Progenitor cell of endocrine pancreas (in vitro differentiated cells): ENCODE measurements at regions not wholly inside any gene's neighbourhood (a gene's known extent, or its start where the extent isn't known, plus 50 kb on each side); places are given as distances from the start of the nearest gene placed in this dataset.

ENCODE experiments used
- DNase-seq: peaks from one replicate; pipeline ENCODE4 v3.0.0; 2021; ENCODE audit warnings: low spot score; ENCODE audit not compliant: unreplicated experiment
- H3K27ac Mint-ChIP-seq: 2 replicates; pipeline ENCODE4 v1.8.0; 2021; ENCODE audit warnings: mild to moderate bottlenecking, moderate library complexity, mixed read lengths
- H3K27me3 Mint-ChIP-seq: 2 replicates; pipeline ENCODE4 v1.8.0; 2021; ENCODE audit warnings: mixed read lengths
- H3K36me3 Mint-ChIP-seq: 2 replicates; pipeline ENCODE4 v1.8.0; 2022; ENCODE audit warnings: mixed read lengths; ENCODE audit not compliant: insufficient read depth
- H3K4me1 Mint-ChIP-seq: 2 replicates; pipeline ENCODE4 v1.8.0; 2021; ENCODE audit warnings: low read depth, mixed read lengths
- H3K4me3 Mint-ChIP-seq: 2 replicates; pipeline ENCODE4 v1.8.0; 2021; ENCODE audit warnings: low read depth, mild to moderate bottlenecking, moderate library complexity, mixed read lengths
- H3K9me3 Mint-ChIP-seq: 2 replicates; pipeline ENCODE4 v1.8.0; 2021; ENCODE audit warnings: low read depth, mixed read lengths
- CTCF ChIP-seq: fragments of 200-600 bp; sonication (generic); IDR thresholded peaks from one replicate; pipeline ENCODE4 v1.5.0; 2021; ENCODE audit warnings: antibody characterized with exemption, mild to moderate bottlenecking; ENCODE audit not compliant: unreplicated experiment

DNA sequence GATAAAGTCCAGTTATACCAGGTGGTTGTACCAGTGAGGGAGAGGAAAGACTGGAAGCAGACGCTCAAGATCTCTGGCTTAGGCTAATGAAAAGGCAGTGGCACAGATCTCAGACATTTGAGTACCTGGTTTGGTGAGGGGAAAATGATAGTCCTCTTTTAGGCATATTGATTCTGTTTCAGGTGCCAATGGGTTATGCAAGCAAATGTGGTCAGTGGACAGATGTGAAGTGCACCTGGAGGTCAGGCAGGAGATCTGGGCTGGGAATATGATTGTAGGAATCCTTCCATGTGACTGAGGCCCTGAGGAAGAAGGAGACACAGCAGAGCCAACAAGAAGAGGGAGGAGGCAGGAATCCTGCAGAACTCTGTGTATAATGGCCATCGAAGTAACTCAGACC lies 63.7 kb upstream of the SMARCA2 start:
- H3K27ac Mint-ChIP-seq: no peak overlapping the region
- H3K9me3 Mint-ChIP-seq: peaks cover 3% of the 10 kb centered on the region
- no peak overlapping the region for H3K4me3 Mint-ChIP-seq
- no peak for DNase-seq
- H3K27me3 Mint-ChIP-seq: no peaks in the 10 kb centered on the region
- H3K36me3 Mint-ChIP-seq: no peaks in the 10 kb centered on the region
- no peak for TF ChIP-seq CTCF
- peaks cover 14% of the 10 kb centered on the region for H3K4me1 Mint-ChIP-seq

DNA sequence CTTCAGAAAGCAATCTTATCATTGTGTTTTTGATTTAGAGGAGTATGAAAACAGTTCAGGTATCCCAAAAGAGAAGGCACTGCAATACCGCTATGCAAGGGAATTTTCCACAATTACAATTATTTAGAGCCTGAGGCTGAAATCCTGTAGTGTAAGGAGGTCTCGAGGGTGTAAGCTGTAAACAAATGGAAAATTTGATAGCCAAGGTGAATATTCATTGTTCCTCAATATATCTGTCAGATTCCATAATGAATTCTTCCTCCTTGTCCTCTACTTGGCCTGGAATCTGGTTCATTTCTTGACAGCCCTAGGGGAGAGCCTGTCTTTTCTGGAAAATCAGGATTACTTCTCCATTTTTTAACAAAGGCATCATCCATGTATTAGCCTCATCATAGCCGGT lies 63.1 kb upstream of the SMARCA2 start:
- H3K36me3 Mint-ChIP-seq: no peaks in the 10 kb centered on the region
- H3K27me3 Mint-ChIP-seq: no peaks in the 10 kb centered on the region
- DNase-seq: no peak
- no peak overlapping the region for H3K4me3 Mint-ChIP-seq
- no peak overlapping the region for H3K27ac Mint-ChIP-seq
- H3K9me3 Mint-ChIP-seq: peaks cover 4% of the 10 kb centered on the region
- peaks cover 10% of the 10 kb centered on the region for H3K4me1 Mint-ChIP-seq
- TF ChIP-seq CTCF: no peak

DNA sequence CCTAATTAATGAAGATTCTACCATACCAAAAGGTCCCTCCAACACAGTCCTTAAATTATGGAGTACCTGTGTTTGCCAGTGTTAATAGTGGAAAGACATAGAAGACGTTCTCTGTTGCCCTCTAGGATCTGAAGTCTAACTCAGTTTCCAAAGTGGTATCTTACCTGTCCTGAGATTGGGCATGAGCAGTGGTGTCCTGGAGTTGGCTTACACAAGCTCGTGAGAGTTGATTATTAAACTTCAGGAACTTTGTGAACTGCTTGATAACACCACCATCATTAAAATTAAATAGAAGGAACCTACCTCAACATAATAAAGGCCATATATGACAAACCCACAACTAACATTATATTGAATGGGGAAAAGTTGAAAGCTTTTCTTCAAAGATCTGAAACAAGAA lies 60.9 kb upstream of the SMARCA2 start:
- H3K27me3 Mint-ChIP-seq: no peaks in the 10 kb centered on the region
- no peak for TF ChIP-seq CTCF
- no peak overlapping the region for H3K27ac Mint-ChIP-seq
- no peaks in the 10 kb centered on the region for H3K4me1 Mint-ChIP-seq
- DNase-seq: no peak
- H3K36me3 Mint-ChIP-seq: no peaks in the 10 kb centered on the region
- peaks cover 4% of the 10 kb centered on the region for H3K9me3 Mint-ChIP-seq
- no peak overlapping the region for H3K4me3 Mint-ChIP-seq

- no peak for DNase-seq
- no peak overlapping the region for H3K4me3 Mint-ChIP-seq
- peaks cover 4% of the 10 kb centered on the region for H3K9me3 Mint-ChIP-seq
- H3K27me3 Mint-ChIP-seq: peaks cover 7% of the 10 kb centered on the region
- no peak overlapping the region for H3K27ac Mint-ChIP-seq
- H3K4me1 Mint-ChIP-seq: no peaks in the 10 kb centered on the region
- H3K36me3 Mint-ChIP-seq: no peaks in the 10 kb centered on the region
- TF ChIP-seq CTCF: no peak
Measured at GRCh38 chr9:1956958-1957357, 58.2 kb upstream of the SMARCA2 start.

DNA sequence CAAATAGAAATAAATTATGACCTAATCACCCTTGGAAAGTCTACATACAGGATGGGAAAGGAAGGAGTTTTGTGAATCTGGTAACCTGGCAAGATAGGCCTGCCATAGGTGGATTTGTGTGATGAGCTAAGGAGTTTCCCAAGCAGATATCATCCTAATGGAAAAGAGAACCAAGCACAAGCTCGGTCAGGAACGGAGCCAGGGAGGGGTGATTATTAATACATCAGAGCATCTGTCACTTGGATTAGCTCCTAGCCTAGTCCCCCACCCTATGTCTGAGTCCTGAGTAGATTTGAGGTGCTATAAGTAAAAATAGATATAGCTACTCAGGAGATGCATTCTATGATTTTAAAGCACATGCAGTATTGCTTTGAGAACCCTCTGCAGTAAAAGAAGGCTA lies 57.3 kb upstream of the SMARCA2 start:
- TF ChIP-seq CTCF: no peak
- H3K4me3 Mint-ChIP-seq: no peak overlapping the region
- H3K27ac Mint-ChIP-seq: no peak overlapping the region
- peaks cover 4% of the 10 kb centered on the region for H3K9me3 Mint-ChIP-seq
- H3K27me3 Mint-ChIP-seq: peaks cover 7% of the 10 kb centered on the region
- no peak for DNase-seq
- H3K4me1 Mint-ChIP-seq: peaks cover 4% of the 10 kb centered on the region
- no peaks in the 10 kb centered on the region for H3K36me3 Mint-ChIP-seq
